ENCODE measurements at regions not wholly inside any gene's neighbourhood (a gene's known extent, or its start where the extent isn't known, plus 50 kb on each side); places are given as distances from the start of the nearest gene placed in this dataset.

DNA sequence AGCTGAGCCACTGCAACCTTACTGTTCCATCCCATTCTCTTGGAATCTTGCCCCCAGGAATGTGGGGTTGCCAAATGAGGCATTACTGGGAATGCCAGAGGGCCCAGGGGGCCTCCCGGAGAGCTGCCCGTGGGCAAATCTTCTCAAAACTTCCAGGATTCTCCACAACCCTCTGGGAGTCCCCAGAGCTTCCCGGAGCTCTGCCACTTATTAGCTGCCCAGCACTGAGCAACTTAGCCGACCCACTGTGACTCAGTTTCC, 306.0 kb downstream of the FOXL1 start:
- intact Hi-C loops (cut with micrococcal nuclease; ENCODE audit: unreplicated experiment): no loop called here

DNA sequence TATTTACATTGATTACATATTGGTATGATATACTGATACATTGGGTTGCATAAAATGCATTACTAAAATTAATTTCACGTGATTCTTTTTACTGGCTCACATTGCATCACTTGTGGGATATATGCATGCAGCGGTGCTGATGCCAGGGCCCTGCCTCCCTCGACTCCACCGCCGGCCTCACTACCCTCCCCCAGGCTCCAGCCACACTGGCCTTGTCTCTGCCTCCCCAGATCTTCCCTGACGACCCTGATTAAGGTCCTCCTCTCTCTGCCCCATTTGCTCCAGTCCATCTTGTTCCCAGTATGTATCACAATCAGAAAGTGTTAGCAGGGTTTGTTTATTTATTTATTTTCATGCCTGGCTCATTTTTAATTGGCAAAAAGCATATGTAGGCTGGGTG, 306.8 kb downstream of the FOXL1 start:
- no peak overlapping the region for H2AFZ ChIP-seq (ENCODE audit: control insufficient read depth, low read depth, low read length)
- no peak overlapping the region for H3K4me3 ChIP-seq
- H3K4me1 ChIP-seq (ENCODE audit: control insufficient read depth, insufficient read depth, low read length): no peaks in the 10 kb centered on the region
- no peaks in the 10 kb centered on the region; a peak in 2 of 4 replicates for H3K27me3 ChIP-seq (replicated peaks in 1 of 2; ENCODE audit: control insufficient read depth in 2 of 2, insufficient read depth in 2 of 2, low read length in 1 of 2)
- ATAC-seq (no peak), FAIRE-seq (no peak), DNase-seq (ENCODE audit: low read depth, low spot score) (no peak)
- CTCF ChIA-PET: no interaction called here
- H3K27ac ChIP-seq (ENCODE audit: control insufficient read depth, insufficient read depth): no peak overlapping the region
- H4K20me1 ChIP-seq (ENCODE audit: control insufficient read depth, insufficient read depth): no peaks in the 10 kb centered on the region
- 26% methylated on average over 6 of the region's 6 CpGs for WGBS (ENCODE audit: insufficient coverage, insufficient replicate concordance, low lambda C conversion rate, missing lambda C conversion rate)
- no TSS peak for BruUV-seq (replicated peaks)
- H3K9ac ChIP-seq (ENCODE audit: control insufficient read depth, insufficient read depth, low read length): no peak overlapping the region
- H3K9me3 ChIP-seq (replicated peaks; ENCODE audit: control insufficient read depth, insufficient read depth, low read length): no peaks in the 10 kb centered on the region
- POLR2A ChIA-PET: no interaction called here
- intact Hi-C loops (cut with micrococcal nuclease; ENCODE audit: unreplicated experiment) (no loop called here), in situ Hi-C loops (cut with MboI) (no loop called here)
- no peaks in the 10 kb centered on the region for H3K36me3 ChIP-seq (ENCODE audit: control insufficient read depth in 2 of 2, insufficient read depth in 2 of 2, low read length in 1 of 2)
- no peak overlapping the region for H3K4me2 ChIP-seq (ENCODE audit: control insufficient read depth, insufficient read depth)
- H3K79me2 ChIP-seq (ENCODE audit: control insufficient read depth, insufficient read depth, low read length): no peaks in the 10 kb centered on the region
- RAD21 ChIA-PET (ENCODE audit: unreplicated experiment): no interaction called here
- SMC1A ChIA-PET (ENCODE audit: uncharacterized antibody, unreplicated experiment): no interaction called here
- TF ChIP-seq MYB (IDR thresholded peaks at IDR 0.05; ENCODE audit: borderline replicate concordance, low read depth, low read length): no peak
- TF ChIP-seq CBFB (IDR thresholded peaks at IDR 0.05; ENCODE audit: low read depth): no peak
- no peak for TF ChIP-seq RELA (IDR thresholded peaks at IDR 0.05; ENCODE audit: borderline replicate concordance, partially characterized antibody)
- no peak for TF ChIP-seq IKZF1 (conservative IDR thresholded peaks at IDR 0.05)
- no peak for TF ChIP-seq CHD4 (IDR thresholded peaks at IDR 0.05)
- TF ChIP-seq SIX5 (IDR thresholded peaks at IDR 0.05; ENCODE audit: low read depth, low read length, severe bottlenecking): no peak
- no peak for TF ChIP-seq BACH1 (IDR thresholded peaks at IDR 0.05; ENCODE audit: borderline replicate concordance)
- TF ChIP-seq HDGF (IDR thresholded peaks at IDR 0.05): no peak
- TF ChIP-seq LARP7 (IDR thresholded peaks at IDR 0.05): no peak
- no peak for TF ChIP-seq PML (IDR thresholded peaks at IDR 0.05; ENCODE audit: low read length)
- TF ChIP-seq RFX5 (IDR thresholded peaks at IDR 0.05; ENCODE audit: low read depth, low read length): no peak
- no peak for TF ChIP-seq GABPA (IDR thresholded peaks at IDR 0.05; ENCODE audit: low read depth)
- TF ChIP-seq IKZF2 (IDR thresholded peaks at IDR 0.05): no peak
- no peak for TF ChIP-seq ZNF622 (IDR thresholded peaks at IDR 0.05)
- TF ChIP-seq, protein P1, sequence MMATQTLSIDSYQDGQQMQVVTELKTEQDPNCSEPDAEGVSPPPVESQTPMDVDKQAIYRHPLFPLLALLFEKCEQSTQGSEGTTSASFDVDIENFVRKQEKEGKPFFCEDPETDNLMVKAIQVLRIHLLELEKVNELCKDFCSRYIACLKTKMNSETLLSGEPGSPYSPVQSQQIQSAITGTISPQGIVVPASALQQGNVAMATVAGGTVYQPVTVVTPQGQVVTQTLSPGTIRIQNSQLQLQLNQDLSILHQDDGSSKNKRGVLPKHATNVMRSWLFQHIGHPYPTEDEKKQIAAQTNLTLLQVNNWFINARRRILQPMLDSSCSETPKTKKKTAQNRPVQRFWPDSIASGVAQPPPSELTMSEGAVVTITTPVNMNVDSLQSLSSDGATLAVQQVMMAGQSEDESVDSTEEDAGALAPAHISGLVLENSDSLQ (IDR thresholded peaks at IDR 0.05): no peak
- TF ChIP-seq, protein P2, sequence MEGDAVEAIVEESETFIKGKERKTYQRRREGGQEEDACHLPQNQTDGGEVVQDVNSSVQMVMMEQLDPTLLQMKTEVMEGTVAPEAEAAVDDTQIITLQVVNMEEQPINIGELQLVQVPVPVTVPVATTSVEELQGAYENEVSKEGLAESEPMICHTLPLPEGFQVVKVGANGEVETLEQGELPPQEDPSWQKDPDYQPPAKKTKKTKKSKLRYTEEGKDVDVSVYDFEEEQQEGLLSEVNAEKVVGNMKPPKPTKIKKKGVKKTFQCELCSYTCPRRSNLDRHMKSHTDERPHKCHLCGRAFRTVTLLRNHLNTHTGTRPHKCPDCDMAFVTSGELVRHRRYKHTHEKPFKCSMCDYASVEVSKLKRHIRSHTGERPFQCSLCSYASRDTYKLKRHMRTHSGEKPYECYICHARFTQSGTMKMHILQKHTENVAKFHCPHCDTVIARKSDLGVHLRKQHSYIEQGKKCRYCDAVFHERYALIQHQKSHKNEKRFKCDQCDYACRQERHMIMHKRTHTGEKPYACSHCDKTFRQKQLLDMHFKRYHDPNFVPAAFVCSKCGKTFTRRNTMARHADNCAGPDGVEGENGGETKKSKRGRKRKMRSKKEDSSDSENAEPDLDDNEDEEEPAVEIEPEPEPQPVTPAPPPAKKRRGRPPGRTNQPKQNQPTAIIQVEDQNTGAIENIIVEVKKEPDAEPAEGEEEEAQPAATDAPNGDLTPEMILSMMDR (IDR thresholded peaks at IDR 0.05 in 2 of 3, conservative IDR thresholded peaks at IDR 0.05 in 1 of 3; ENCODE audit: control insufficient read depth in 2 of 3, extremely low read depth in 1 of 3, insufficient read depth in 1 of 3, low read depth in 3 of 3, low read length in 3 of 3): no peak
- TF ChIP-seq, protein P3, sequence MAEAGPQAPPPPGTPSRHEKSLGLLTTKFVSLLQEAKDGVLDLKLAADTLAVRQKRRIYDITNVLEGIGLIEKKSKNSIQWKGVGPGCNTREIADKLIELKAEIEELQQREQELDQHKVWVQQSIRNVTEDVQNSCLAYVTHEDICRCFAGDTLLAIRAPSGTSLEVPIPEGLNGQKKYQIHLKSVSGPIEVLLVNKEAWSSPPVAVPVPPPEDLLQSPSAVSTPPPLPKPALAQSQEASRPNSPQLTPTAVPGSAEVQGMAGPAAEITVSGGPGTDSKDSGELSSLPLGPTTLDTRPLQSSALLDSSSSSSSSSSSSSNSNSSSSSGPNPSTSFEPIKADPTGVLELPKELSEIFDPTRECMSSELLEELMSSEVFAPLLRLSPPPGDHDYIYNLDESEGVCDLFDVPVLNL (IDR thresholded peaks at IDR 0.05; ENCODE audit: low read depth, low read length): no peak

More for the DNA sequence above, 306.0 kb downstream of the FOXL1 start:
- in situ Hi-C loops (cut with MboI): no loop called here
- Histone ChIP-seq H3K4me3 (no peak overlapping the region), H3K27ac (ENCODE audit: control insufficient read depth, insufficient read depth) (no peak overlapping the region), H3K27me3 (replicated peaks in 1 of 2; ENCODE audit: control insufficient read depth in 2 of 2, insufficient read depth in 2 of 2, low read length in 1 of 2) (no peaks in the 10 kb centered on the region; a peak in 2 of 4 replicates), H3K9me3 (replicated peaks; ENCODE audit: control insufficient read depth, insufficient read depth, low read length) (no peaks in the 10 kb centered on the region), H2AFZ (ENCODE audit: control insufficient read depth, low read depth, low read length) (no peak overlapping the region), H3K9ac (ENCODE audit: control insufficient read depth, insufficient read depth, low read length) (no peak overlapping the region), H3K79me2 (ENCODE audit: control insufficient read depth, insufficient read depth, low read length) (no peaks in the 10 kb centered on the region), H3K4me1 (ENCODE audit: control insufficient read depth, insufficient read depth, low read length) (no peaks in the 10 kb centered on the region), H3K36me3 (ENCODE audit: control insufficient read depth in 2 of 2, insufficient read depth in 2 of 2, low read length in 1 of 2) (no peaks in the 10 kb centered on the region), H4K20me1 (ENCODE audit: control insufficient read depth, insufficient read depth) (no peaks in the 10 kb centered on the region), H3K4me2 (ENCODE audit: control insufficient read depth, insufficient read depth) (no peak overlapping the region)
- ChIA-PET SMC1A (ENCODE audit: uncharacterized antibody, unreplicated experiment) (no interaction called here), CTCF (interaction anchor here (2.0 kb wide), 1 partner anchor 10 kb away, joined by 8 read pairs; no protein-coding TSS in a partner anchor), RAD21 (ENCODE audit: unreplicated experiment) (no interaction called here), POLR2A (no interaction called here)
- WGBS (ENCODE audit: insufficient coverage, insufficient replicate concordance, low lambda C conversion rate, missing lambda C conversion rate): 40% methylated on average over 4 of the region's 4 CpGs
- TF ChIP-seq CREM (IDR thresholded peaks at IDR 0.05; ENCODE audit: low read depth): no peak
- no peak for TF ChIP-seq NFXL1 (IDR thresholded peaks at IDR 0.05; ENCODE audit: borderline replicate concordance)
- TF ChIP-seq NFIC (IDR thresholded peaks at IDR 0.05; ENCODE audit: low read depth, low read length): no peak
- ATAC-seq: no peak
- no peak for FAIRE-seq
- DNase-seq (ENCODE audit: low read depth, low spot score): no peak
- no TSS peak for BruUV-seq (replicated peaks)
